ENCODE measurements at regions not wholly inside any gene's neighbourhood (a gene's known extent, or its start where the extent isn't known, plus 50 kb on each side); places are given as distances from the start of the nearest gene placed in this dataset.
A peak's percentile ranks its signal among the peaks of the same experiment; 100 is the strongest.
"Not testable (repeated sequence)": the region's sequence is repeated elsewhere in the genome, so short reads cannot be mapped to it uniquely, and the experiment has no call there.

DNA sequence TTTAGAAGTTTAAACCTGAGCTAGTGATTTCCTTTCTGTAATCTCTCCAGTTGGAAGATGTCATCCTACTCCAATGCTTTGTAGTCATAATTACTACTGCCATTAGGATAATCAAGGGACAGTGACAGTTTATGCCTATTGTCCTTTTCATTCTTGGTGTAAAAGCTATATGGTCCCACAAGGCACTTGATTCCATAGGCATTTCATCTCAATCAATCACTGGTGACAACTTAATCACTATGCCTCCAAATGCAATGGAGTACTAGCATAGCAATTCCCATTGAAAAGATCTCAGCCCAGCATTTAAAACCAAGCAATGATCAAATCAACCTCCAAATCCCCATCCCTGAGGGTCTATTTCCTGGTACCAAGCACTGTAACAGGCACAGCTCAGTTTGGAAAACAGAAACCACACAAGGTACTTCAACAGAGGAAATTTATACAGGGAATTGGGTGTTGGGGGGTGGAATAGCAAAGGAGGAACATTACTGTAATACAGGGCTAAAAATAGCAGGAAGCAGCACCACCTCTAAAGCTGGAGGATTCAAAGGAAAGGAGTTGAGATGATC lies 51.0 kb downstream of the FHIP2A start:
- DNase-seq = no peak

DNA sequence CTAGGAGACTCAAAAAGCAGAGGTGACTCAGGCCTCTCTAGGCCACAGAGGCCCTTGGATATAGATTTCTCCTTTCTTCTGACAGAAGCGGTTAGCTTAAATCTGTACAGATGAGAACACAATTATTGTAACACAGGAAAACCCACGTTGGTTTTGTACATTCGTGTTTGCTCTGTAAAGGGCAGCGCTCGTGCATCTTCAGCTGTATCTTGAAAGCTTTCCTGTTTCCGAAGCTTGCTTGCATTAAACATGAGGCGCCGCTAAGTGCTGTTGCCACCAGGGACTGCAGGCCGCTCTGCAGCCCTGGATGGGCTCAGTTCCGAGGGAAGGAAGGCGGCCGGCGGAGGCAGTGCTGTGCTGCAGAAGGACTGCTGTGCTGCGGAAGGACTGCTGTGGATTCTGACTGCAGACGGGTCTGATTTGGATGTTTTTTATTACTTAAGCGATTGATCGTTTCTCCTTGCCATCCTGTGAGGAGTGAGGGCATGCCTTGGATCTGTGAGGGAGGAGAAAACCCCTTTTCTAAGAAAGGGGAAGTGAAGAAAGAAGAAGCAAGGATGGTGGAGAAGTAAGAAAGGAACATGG lies 53.3 kb downstream of the FHIP2A start:
- DNase-seq = no peak

DNA sequence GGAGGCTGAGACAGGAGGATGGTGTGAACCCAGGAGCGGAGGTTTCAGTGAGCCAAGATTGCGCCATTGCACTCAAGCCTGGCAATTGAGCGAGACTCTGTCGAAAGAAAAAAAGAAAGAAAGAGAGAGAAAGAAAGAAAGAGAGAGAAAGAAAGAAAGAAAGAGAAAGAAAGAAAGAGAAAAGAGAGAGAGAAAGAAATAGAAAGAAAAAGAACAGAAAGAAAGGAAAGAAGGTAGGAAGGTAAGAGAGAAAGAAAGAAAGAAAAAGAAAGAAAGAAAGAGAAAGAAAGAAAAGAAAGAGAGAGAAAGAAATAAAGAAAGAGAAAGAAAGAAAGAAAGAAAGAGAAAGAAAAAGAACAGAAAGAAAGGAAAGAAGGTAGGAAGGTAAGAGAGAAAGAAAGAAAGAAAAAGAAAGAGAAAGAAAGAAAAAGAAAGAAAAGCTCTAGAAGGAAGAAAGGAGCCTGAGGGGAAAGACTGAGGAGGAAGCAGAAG lies 54.1 kb downstream of the FHIP2A start:
- DNase-seq = not testable (repeated sequence)

DNA sequence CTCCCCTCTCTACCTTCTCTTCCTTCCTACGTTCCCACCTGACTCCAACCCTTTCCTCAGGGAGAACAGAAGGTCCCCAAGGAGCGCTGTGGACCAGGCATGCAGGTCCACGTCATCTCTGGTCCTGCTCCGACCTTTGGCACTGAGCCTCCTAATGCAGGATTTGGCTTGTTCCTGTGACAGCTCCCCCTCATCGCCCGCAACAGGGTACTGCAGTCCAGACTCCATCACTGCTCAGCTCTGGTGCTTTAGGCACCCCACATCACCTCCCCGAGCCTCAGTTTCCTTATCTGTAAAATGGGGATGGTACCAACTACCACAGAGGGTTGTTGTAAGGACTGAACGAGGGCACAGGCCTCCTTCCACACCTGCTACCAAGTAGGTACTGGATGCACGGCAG lies 54.6 kb downstream of the FHIP2A start:
- no peak for DNase-seq

DNA sequence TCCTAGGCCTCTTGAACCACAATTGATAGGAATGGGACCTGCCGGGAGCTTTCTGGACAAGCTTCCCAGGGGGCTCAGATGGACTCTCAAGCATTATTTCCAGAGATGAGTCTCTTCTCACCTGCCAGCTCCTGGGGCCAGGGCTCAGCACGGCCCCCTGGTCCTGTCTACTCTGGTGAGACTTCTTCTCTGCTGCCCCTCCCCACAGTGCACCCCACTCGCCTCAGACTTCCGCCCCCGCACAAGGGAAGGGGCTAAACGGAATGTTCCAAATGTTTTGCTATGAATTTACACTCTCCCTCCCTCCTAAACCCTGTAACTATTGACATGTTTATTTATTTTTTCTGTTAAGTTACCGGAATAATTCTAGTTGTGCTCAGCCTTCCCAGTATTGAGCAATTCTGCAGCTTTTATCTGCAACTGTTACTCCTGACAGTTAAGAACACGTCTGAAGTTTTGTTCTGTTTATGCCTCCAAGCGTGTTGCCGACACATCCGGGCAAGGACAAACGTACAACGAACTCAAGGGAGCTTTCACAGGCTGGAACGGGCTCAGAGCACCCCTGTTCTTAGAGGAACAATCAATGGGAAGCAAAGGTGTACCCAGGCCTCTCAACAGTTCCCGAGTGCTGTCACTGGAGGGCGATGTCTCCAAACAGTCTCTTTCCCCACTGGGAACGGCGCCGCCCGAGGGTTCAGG lies 55.2 kb downstream of the FHIP2A start:
- peak; percentile 49 for DNase-seq

DNA sequence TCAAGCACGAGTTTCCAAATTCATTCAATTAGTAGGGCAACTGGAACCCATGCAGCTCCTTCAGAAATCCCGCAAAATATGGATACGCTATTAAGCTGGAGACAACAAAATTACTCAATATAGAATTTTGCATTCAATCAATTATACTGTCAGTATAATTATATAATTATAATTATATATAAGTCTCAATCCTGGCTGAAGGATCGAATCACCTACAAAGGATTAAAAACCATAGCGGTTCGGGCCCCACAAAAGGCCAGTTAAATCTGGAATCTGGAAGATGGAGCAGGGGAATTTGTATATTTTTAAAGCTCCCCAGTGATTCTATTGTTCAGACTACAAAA lies 55.7 kb downstream of the FHIP2A start:
- DNase-seq = no peak

DNA sequence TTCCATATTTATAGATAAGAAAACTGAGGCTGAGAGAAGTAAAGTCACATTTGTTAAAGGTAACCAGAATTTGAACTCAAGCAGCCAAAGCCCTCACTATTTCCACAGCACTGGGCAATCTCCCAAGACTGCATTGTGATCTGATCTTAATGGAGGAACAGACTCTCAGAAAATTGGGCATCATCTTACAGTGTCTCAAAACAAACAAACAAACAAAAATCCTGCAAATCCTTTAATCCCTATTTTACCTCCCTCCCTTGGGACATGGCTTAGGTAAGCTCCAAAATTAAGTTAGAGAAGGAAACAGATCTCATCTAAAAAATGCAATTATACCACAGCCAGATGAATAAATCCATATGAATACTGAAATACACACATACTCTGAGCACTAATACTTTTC lies 57.5 kb downstream of the FHIP2A start:
- no peak for DNase-seq

DNA sequence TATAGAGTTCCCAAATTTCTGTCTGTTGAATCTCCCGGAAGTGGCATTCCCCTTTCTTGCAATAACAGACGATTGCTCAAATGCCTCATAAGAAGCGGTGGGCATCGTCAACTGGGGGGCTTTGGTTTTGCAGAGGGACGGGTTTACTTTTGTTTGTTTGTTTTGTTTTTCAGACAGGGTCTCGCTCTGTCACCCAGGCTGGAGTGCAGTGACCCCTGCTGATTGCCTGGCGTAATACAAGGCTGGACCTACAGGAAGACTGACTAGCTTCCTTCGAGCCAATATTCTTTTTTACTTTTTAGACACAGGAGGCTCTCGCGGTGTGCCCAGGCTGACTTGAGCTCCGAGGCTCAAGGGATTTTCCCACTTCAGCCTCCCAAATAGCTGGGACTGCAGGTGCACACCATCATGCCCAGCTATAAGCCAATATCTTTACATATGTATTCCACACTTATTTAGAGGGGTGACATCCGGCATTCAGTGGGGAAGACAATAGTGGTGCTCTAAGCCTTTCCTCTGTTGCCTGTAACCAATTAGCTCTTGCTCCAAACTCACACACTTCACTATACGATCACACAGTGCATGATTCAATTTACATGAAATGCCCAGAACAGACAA lies 58.1 kb downstream of the FHIP2A start:
- DNase-seq = no peak

DNA sequence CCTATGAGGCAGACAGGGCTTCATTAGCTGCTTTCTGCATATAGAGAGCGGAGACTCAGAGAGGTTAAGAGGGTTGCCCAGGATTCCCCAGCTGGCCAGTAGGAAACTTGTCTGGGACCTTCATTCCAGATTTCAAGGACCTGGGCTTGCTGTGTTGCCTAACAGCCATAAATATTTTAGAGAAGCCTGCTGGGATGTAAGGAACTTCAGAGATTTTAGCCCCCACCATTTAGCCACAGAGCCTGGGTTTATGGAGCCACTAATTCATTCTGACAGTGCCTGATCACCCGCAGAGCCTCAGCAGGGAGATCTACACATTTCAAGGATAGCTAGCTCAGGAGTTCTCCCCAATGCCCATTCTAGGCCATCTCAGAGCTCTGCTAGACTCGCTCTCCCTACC lies 56.6 kb upstream of the TRUB1 start:
- DNase-seq = no peak

DNA sequence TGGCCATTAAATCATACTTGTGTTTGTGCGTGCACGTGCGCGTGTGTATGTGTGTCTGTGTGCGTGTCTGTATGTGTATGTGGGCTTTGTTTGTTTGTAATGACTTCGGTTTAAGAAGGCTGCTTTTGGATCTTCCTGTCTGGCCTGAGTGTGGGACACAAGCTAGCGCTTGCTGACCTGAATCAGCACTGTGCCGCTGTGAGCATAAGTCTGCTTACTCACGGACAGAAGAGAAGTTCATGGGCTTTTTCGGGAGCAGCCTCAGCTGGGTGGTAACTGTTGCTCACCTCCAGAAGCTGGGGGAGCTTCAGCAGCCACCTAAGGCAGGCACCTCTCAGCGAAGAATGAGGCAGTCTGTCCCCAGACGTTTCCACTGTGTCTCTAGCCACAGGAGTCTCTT lies 56.1 kb upstream of the TRUB1 start:
- DNase-seq = no peak

DNA sequence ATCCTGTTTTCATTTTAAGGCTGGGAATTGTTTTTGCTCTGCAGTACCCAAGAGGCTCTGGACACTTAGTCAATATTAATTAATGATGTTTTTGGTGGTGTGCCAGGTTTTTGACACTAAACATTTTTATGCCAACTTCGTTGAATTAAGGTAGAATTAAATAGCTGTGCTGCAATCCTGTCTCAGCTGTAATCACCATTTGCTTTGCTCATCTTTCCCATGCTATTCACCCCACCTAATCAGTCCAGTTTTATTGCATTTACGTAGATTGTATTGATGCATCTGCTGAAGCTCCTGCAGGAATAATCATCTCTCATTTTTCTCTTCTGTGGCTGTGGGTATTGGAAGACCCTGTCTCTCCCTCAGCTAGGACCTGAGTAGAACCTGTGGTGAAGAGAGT lies 52.6 kb upstream of the TRUB1 start:
- no peak for DNase-seq
